K562 (cell line): ENCODE measurements at regions not wholly inside any gene's neighbourhood (a gene's known extent, or its start where the extent isn't known, plus 50 kb on each side); places are given as distances from the start of the nearest gene placed in this dataset.

Experiments
- ATAC-seq: fragments of 200-7000 bp; cut with Tn5 transposase; 3 replicates; pipeline ENCODE4 v1.9.1; 2020; ENCODE audit warnings: moderate library complexity
- BruUV-seq: library from RNA; stranded (reverse); fragments of 400-500 nt; replicated peaks from 2 replicates; lab custom pipeline; 2021; lab: Mats Ljungman, UMichigan
- CTCF ChIA-PET: fragments of 300-600 bp; formaldehyde crosslinking; extraction: SDS; loops from one replicate; lab custom pipeline; 2021; ENCODE audit warnings: low intra/inter-chr PET ratio; lab: Yijun Ruan, JAX
- POLR2A ChIA-PET: fragments of 300-600, 350-650 bp; sonication (Branson Sonifier 250); formaldehyde crosslinking; extraction: SDS; loops from one replicate; lab custom pipeline; 2021; ENCODE audit warnings: antibody characterized with exemption, inconsistent platforms; lab: Yijun Ruan, JAX
- DNase-seq, 4 experiments: peaks; one replicate each; pipeline versions ENCODE4 v3.0.0 to v3.0.0-alpha.2; 2011 to 2018; ENCODE audit warnings: low spot score in 3 of 4, mixed read lengths in 3 of 4; ENCODE audit errors: extremely low read depth in 1 of 4
- FAIRE-seq: peaks from 2 replicates; lab custom pipeline; 2011; peaks lifted over from hg19 to GRCh38; lab: Jason Lieb, UNC
- H2AFZ ChIP-seq: 2 replicates; pipeline ENCODE4 v1.6.0; 2011; ENCODE audit warnings: low read depth, low read length, control low read depth, inconsistent platforms
- H3K27ac ChIP-seq: fragments of 200-600 bp; 3 replicates; pipeline ENCODE4 v1.8.0; 2011; ENCODE audit warnings: low read depth, mild to moderate bottlenecking, control low read depth, inconsistent platforms, low read length, moderate library complexity, mixed read lengths; ENCODE audit errors: extremely low read depth
- H3K27me3 ChIP-seq, 2 experiments: fragments of 300-600 bp in 1 of 2; 2 replicates in 1 of 2; 3 replicates in 1 of 2; pipeline versions ENCODE4 v1.6.0 to v1.8.0; 2011; ENCODE audit warnings: inconsistent platforms in 2 of 2, low read length in 2 of 2, mild to moderate bottlenecking in 1 of 2, mixed read lengths in 1 of 2, moderate library complexity in 1 of 2; ENCODE audit not compliant: control insufficient read depth in 2 of 2, insufficient read depth in 2 of 2
- H3K36me3 ChIP-seq: fragments of 300-600 bp; 3 replicates; pipeline ENCODE4 v1.8.0; 2011; ENCODE audit warnings: mild to moderate bottlenecking, low read length, inconsistent platforms; ENCODE audit not compliant: control insufficient read depth, insufficient read depth
- H3K4me1 ChIP-seq, 2 experiments: fragments of 200-600 bp in 1 of 2; replicated peaks in 1 of 2; 2 replicates in 1 of 2; 3 replicates in 1 of 2; pipeline versions ENCODE4 v1.5.1 to v1.8.0; 2011; ENCODE audit warnings: inconsistent platforms in 2 of 2, low read length in 2 of 2, mild to moderate bottlenecking in 1 of 2, mixed read lengths in 1 of 2, moderate library complexity in 1 of 2; ENCODE audit not compliant: control insufficient read depth in 2 of 2, insufficient read depth in 2 of 2
- H3K4me2 ChIP-seq: 2 replicates; pipeline ENCODE4 v1.6.1; 2011; ENCODE audit warnings: low read length, control low read depth, inconsistent platforms, mixed read lengths; ENCODE audit not compliant: insufficient read depth
- H3K4me3 ChIP-seq: fragments of 200-600 bp; sonication (generic), shearing (Covaris generic); 2 replicates; pipeline ENCODE4 v1.5.1; 2016; ENCODE audit warnings: control low read depth, inconsistent platforms
- H3K79me2 ChIP-seq: fragments of 200-600 bp; 3 replicates; pipeline ENCODE4 v1.8.0; 2011; ENCODE audit warnings: low read length, inconsistent platforms; ENCODE audit not compliant: control insufficient read depth, insufficient read depth
- H3K9ac ChIP-seq, 2 experiments: 2 replicates each; pipeline versions ENCODE4 v1.6.0 to v1.6.1; 2011; ENCODE audit warnings: low read depth in 2 of 2, low read length in 2 of 2, control low read depth in 1 of 2, inconsistent platforms in 1 of 2, mild to moderate bottlenecking in 1 of 2, mixed read lengths in 1 of 2; ENCODE audit not compliant: insufficient read depth in 1 of 2
- H3K9me1 ChIP-seq: one replicate; pipeline ENCODE4 v1.6.0; 2011; ENCODE audit warnings: inconsistent platforms, mild to moderate bottlenecking, low read length, moderate library complexity; ENCODE audit not compliant: control insufficient read depth, insufficient read depth
- H3K9me3 ChIP-seq: replicated peaks from 2 replicates; pipeline ENCODE4 v1.5.1; 2011; ENCODE audit warnings: low read depth, low read length, inconsistent platforms; ENCODE audit not compliant: control insufficient read depth, insufficient read depth
- H4K20me1 ChIP-seq: replicated peaks from 2 replicates; pipeline ENCODE4 v1.6.1; 2011; ENCODE audit warnings: low read length, inconsistent platforms, mixed read lengths; ENCODE audit not compliant: control insufficient read depth, insufficient read depth
- CHD2 ChIP-seq: IDR thresholded peaks from 2 replicates; pipeline ENCODE4 v1.6.1; 2011; ENCODE audit warnings: low read depth, low read length
- CREB1 ChIP-seq, 2 experiments: sonication (generic) in 1 of 2; formaldehyde crosslinking in 1 of 2; IDR thresholded peaks; 2 replicates each; pipeline versions ENCODE4 v1.6.1 to v1.8.0; 2012 to 2022; ENCODE audit warnings: inconsistent platforms in 1 of 2, mild to moderate bottlenecking in 1 of 2, missing genetic modification reagents in 1 of 2, moderate library complexity in 1 of 2
- MTA1 ChIP-seq: fragments of 450-650 bp; IDR thresholded peaks from 2 replicates; pipeline ENCODE4 v1.6.1; 2017; ENCODE audit warnings: borderline replicate concordance
- OTX1 ChIP-seq: fragments of 450-650 bp; formaldehyde crosslinking; IDR thresholded peaks from 2 replicates; pipeline ENCODE4 v1.4.0; 2022; ENCODE audit warnings: mild to moderate bottlenecking
- RUNX1 ChIP-seq: sonication (generic); IDR thresholded peaks from 2 replicates; pipeline ENCODE4 v1.6.1; 2016; ENCODE audit warnings: antibody characterized with exemption, low read depth
- SUPT5H ChIP-seq: fragments of 450-650 bp; IDR thresholded peaks from 2 replicates; pipeline ENCODE4 v1.6.1; 2016
- YBX1 ChIP-seq: fragments of 450-650 bp; IDR thresholded peaks from 2 replicates; pipeline ENCODE4 v1.7.1; 2016; ENCODE audit warnings: mild to moderate bottlenecking
- ZKSCAN1 ChIP-seq: fragments of 150-350 bp; IDR thresholded peaks from 2 replicates; pipeline ENCODE4 v1.6.1; 2016; ENCODE audit warnings: low read depth, low read length
- in situ Hi-C: fragments of 300-500 bp; cut with MboI; formaldehyde crosslinking; loops from 4 replicates; pipeline ENCODE4 v1.15.0; 2018; ENCODE audit warnings: inconsistent platforms, mixed read lengths
- intact Hi-C: fragments of 100-400 bp; cut with micrococcal nuclease; formaldehyde crosslinking; loops from 2 replicates; pipeline ENCODE4 v1.14.2; 2022
- TF ChIP-seq, protein P1 (sequence below): sonication (generic); formaldehyde crosslinking; IDR thresholded peaks from 2 replicates; pipeline ENCODE4 v1.8.1; 2023; ENCODE audit warnings: missing genetic modification reagents, mild to moderate bottlenecking, borderline replicate concordance

DNA sequence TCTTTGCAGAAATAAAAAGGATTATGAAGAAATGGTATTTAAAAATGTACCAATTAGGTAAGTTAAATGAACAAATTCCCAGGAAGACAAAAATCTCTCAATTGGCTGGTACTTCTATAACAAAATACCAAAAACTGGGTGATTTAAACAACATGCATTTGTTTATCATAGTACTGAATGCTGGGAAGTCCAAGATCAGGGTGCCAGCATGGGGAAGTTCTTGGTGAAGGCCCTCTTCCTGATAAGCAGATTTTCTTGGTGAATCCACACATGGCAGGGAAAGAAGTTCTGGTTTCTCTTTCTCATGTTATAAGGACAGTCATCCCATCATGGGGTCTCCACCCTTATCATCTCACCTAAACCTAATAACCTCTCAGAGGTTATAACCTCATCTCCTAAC is 271.6 kb upstream of the SETBP1 start:
- Histone ChIP-seq H3K27ac (no peak overlapping the region), H3K27me3 (no peaks in the 10 kb centered on the region), H2AFZ (no peak overlapping the region), H3K9ac (no peak overlapping the region), H3K4me2 (no peak overlapping the region), H3K4me3 (no peak overlapping the region), H3K9me1 (no peaks in the 10 kb centered on the region), H3K9me3 (no peaks in the 10 kb centered on the region), H3K36me3 (no peaks in the 10 kb centered on the region), H3K4me1 (no peaks in the 10 kb centered on the region), H4K20me1 (no peaks in the 10 kb centered on the region)
- ATAC-seq (no peak), DNase-seq (no peak), FAIRE-seq (no peak)
- in situ Hi-C loops (no loop called here), intact Hi-C loops (no loop called here)
- POLR2A ChIA-PET: no interaction called here
- TF ChIP-seq OTX1 (CRISPR knock-in tag) (no peak), ZKSCAN1 (no peak), CHD2 (no peak), CREB1 (IDR thresholded peaks at IDR 0.05) (no peak), CREB1 (CRISPR knock-in tag; IDR thresholded peaks at IDR 0.05) (no peak), MTA1 (no peak), YBX1 (no peak), SUPT5H (no peak), RUNX1 (no peak)
- TF ChIP-seq, protein P1, sequence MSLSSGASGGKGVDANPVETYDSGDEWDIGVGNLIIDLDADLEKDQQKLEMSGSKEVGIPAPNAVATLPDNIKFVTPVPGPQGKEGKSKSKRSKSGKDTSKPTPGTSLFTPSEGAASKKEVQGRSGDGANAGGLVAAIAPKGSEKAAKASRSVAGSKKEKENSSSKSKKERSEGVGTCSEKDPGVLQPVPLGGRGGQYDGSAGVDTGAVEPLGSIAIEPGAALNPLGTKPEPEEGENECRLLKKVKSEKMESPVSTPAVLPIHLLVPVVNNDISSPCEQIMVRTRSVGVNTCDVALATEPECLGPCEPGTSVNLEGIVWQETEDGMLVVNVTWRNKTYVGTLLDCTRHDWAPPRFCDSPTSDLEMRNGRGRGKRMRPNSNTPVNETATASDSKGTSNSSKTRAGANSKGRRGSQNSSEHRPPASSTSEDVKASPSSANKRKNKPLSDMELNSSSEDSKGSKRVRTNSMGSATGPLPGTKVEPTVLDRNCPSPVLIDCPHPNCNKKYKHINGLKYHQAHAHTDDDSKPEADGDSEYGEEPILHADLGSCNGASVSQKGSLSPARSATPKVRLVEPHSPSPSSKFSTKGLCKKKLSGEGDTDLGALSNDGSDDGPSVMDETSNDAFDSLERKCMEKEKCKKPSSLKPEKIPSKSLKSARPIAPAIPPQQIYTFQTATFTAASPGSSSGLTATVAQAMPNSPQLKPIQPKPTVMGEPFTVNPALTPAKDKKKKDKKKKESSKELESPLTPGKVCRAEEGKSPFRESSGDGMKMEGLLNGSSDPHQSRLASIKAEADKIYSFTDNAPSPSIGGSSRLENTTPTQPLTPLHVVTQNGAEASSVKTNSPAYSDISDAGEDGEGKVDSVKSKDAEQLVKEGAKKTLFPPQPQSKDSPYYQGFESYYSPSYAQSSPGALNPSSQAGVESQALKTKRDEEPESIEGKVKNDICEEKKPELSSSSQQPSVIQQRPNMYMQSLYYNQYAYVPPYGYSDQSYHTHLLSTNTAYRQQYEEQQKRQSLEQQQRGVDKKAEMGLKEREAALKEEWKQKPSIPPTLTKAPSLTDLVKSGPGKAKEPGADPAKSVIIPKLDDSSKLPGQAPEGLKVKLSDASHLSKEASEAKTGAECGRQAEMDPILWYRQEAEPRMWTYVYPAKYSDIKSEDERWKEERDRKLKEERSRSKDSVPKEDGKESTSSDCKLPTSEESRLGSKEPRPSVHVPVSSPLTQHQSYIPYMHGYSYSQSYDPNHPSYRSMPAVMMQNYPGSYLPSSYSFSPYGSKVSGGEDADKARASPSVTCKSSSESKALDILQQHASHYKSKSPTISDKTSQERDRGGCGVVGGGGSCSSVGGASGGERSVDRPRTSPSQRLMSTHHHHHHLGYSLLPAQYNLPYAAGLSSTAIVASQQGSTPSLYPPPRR (CRISPR knock-in tag): no peak
- TF ChIP-seq, all 486 proteins: peak for 0
- BruUV-seq: no TSS peak
- CTCF ChIA-PET: no interaction called here
- no peaks in the 10 kb centered on the region for H3K79me2 ChIP-seq
